Natural killer cell (primary cell): ENCODE measurements at regions not wholly inside any gene's neighbourhood (a gene's known extent, or its start where the extent isn't known, plus 50 kb on each side); places are given as distances from the start of the nearest gene placed in this dataset.

Experiments used
- ATAC-seq, 3 donors: fragments of 150-1000 bp in 2 of 3; fragments of 200-7000 bp in 1 of 3; cut with Tn5 transposase; 1 replicate in 1 of 3; 2 replicates in 2 of 3; pipeline ENCODE4 v1.10.0; 2021; ENCODE audit warnings: mild to moderate bottlenecking in 2 of 3, moderate library complexity in 2 of 3
- DNase-seq, 2 donors: peaks; one replicate each; pipeline versions ENCODE4 v3.0.0 to v3.0.0-alpha.2; 2013 to 2021; ENCODE audit warnings: mixed read lengths in 1 of 2
- H3K27ac ChIP-seq: one replicate; pipeline ENCODE4 v1.5.1; 2013; ENCODE audit warnings: mild to moderate bottlenecking, low read length
- H3K27me3 ChIP-seq: one replicate; pipeline ENCODE4 v1.6.1; 2013; ENCODE audit warnings: low read length; ENCODE audit not compliant: control insufficient read depth, insufficient read depth
- H3K36me3 ChIP-seq: one replicate; pipeline ENCODE4 v1.6.1; 2013; ENCODE audit warnings: low read length; ENCODE audit not compliant: control insufficient read depth, insufficient read depth
- H3K4me1 ChIP-seq: one replicate; pipeline ENCODE4 v1.6.1; 2013; ENCODE audit warnings: low read length; ENCODE audit not compliant: control insufficient read depth, insufficient read depth
- H3K4me3 ChIP-seq: one replicate; pipeline ENCODE4 v1.5.1; 2013; ENCODE audit warnings: low read length
- H3K9me3 ChIP-seq: one replicate; pipeline ENCODE4 v1.6.1; 2013; ENCODE audit warnings: low read length; ENCODE audit not compliant: control insufficient read depth, insufficient read depth
- H3K27ac Mint-ChIP-seq, 2 donors: one replicate each; pipeline ENCODE4 v1.8.0; 2022; ENCODE audit warnings: mild to moderate bottlenecking in 2 of 2, mixed read lengths in 2 of 2, moderate library complexity in 1 of 2
- H3K27me3 Mint-ChIP-seq, 2 donors: one replicate each; pipeline ENCODE4 v1.8.0; 2022; ENCODE audit warnings: low read depth in 2 of 2, mixed read lengths in 2 of 2
- H3K36me3 Mint-ChIP-seq: one replicate; pipeline ENCODE4 v1.8.0; 2022; ENCODE audit warnings: mixed read lengths
- H3K4me1 Mint-ChIP-seq, 2 donors: one replicate each; pipeline ENCODE4 v1.8.0; 2022; ENCODE audit warnings: mixed read lengths in 2 of 2
- H3K4me3 Mint-ChIP-seq: one replicate; pipeline ENCODE4 v1.8.0; 2022; ENCODE audit warnings: mild to moderate bottlenecking, moderate library complexity, mixed read lengths
- H3K9me3 Mint-ChIP-seq, 2 donors: one replicate each; pipeline ENCODE4 v1.8.0; 2022; ENCODE audit warnings: mixed read lengths in 2 of 2
- WGBS: methylation state at CpG from one replicate; pipeline ENCODE4 v1.1.7; 2013; ENCODE audit warnings: missing lambda C conversion rate; ENCODE audit not compliant: insufficient coverage; 5-methylcytosine and 5-hydroxymethylcytosine counted together
- intact Hi-C: fragments of 100-400 bp; cut with micrococcal nuclease; formaldehyde crosslinking; loops from one replicate; pipeline ENCODE4 v1.14.2; 2022
- TF ChIP-seq, protein P1 (sequence below): fragments of 200-600 bp; IDR thresholded peaks from one replicate; pipeline ENCODE4 v1.8.0; 2022; ENCODE audit warnings: antibody characterized with exemption

DNA sequence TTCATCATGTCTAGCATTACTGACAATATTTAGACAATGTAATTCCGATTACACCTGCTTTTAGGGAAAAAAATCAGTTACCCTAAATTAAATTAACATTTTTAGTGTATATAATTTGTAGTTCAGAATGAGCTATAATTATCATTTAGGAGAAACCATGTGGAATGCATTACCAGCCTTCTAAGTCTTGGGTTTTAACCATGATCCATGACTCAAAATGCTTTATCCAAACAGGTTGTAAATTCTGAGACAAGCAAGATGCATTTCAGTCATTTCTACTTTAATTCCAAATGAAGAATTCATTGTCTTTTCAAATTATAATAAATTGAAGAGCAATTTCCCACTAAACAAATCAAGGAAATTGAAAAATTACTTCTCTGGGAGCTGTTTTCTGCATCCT, 243.7 kb upstream of the LRIG1 start:
- Histone ChIP-seq H3K4me1 (no peaks in the 10 kb centered on the region), H3K36me3 (no peaks in the 10 kb centered on the region), H3K4me3 (no peak overlapping the region), H3K9me3 (no peaks in the 10 kb centered on the region), H3K27me3 (no peaks in the 10 kb centered on the region), H3K27ac (no peak overlapping the region)
- DNase-seq, result no peak
- H3K4me1 Mint-ChIP-seq, result no peaks in the 10 kb centered on the region
- WGBS, result no CpG with 5 or more reads among the region's 1 CpG
- H3K36me3 Mint-ChIP-seq, result no peaks in the 10 kb centered on the region
- H3K27ac Mint-ChIP-seq, result no peak overlapping the region
- no peak for ATAC-seq
- intact Hi-C loops, result no loop called here
- TF ChIP-seq, protein P1, sequence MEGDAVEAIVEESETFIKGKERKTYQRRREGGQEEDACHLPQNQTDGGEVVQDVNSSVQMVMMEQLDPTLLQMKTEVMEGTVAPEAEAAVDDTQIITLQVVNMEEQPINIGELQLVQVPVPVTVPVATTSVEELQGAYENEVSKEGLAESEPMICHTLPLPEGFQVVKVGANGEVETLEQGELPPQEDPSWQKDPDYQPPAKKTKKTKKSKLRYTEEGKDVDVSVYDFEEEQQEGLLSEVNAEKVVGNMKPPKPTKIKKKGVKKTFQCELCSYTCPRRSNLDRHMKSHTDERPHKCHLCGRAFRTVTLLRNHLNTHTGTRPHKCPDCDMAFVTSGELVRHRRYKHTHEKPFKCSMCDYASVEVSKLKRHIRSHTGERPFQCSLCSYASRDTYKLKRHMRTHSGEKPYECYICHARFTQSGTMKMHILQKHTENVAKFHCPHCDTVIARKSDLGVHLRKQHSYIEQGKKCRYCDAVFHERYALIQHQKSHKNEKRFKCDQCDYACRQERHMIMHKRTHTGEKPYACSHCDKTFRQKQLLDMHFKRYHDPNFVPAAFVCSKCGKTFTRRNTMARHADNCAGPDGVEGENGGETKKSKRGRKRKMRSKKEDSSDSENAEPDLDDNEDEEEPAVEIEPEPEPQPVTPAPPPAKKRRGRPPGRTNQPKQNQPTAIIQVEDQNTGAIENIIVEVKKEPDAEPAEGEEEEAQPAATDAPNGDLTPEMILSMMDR, result no peak
- H3K9me3 Mint-ChIP-seq, result no peaks in the 10 kb centered on the region
- peaks cover 9 to 15% of the 10 kb centered on the region in 2 donors for H3K27me3 Mint-ChIP-seq
- H3K4me3 Mint-ChIP-seq, result no peak overlapping the region

DNA sequence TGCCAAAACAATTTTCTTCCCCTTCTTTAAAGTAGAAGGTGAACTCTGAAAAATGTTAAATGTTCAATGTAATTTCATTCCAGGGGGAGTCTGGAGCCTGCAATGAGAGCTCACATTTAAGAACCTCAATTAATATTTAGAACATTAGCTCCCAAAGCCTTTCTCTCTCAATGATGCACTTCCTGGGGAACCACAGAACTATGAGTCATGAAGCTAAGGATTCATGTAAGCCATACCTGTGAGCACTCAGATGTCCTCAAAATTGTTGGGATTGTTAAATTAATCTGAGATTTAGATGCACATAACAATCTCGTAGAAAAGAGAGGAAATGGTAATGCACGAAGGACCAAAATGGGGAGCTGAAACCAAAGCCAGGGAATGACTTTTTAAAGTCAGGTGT, 244.2 kb upstream of the LRIG1 start:
- Histone ChIP-seq H3K9me3 (no peaks in the 10 kb centered on the region), H3K27me3 (no peaks in the 10 kb centered on the region), H3K36me3 (no peaks in the 10 kb centered on the region), H3K4me1 (no peaks in the 10 kb centered on the region), H3K27ac (no peak overlapping the region), H3K4me3 (no peak overlapping the region)
- H3K9me3 Mint-ChIP-seq, result no peaks in the 10 kb centered on the region
- WGBS, result 92% methylated on average over 2 of the region's 2 CpGs
- intact Hi-C loops, result no loop called here
- H3K27ac Mint-ChIP-seq, result no peak overlapping the region
- TF ChIP-seq, protein P1, result no peak
- peaks cover 9 to 15% of the 10 kb centered on the region in 2 donors for H3K27me3 Mint-ChIP-seq
- DNase-seq (no peak), ATAC-seq (no peak)
- no peaks in the 10 kb centered on the region for H3K4me1 Mint-ChIP-seq
- H3K36me3 Mint-ChIP-seq, result no peaks in the 10 kb centered on the region
- no peak overlapping the region for H3K4me3 Mint-ChIP-seq

DNA sequence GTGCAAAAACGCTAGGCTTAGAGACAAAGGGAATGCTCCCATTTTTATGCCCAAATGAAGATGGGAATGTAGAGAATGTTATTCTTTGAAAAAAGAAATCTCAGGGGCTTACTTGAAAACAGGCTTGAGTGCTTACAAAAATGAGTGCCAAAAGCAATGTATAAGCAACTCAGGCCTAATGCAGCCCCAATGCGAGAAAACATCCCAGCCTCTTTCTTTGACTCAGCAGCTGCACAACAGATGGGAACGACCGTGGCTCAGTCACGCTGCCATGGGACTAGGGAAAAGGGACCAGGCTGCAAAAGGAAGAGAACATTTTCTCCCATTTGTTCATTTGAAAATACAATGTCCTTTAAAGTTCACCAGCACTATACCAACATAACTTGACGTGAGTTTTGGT, 246.4 kb upstream of the LRIG1 start:
- Histone ChIP-seq H3K27me3 (no peaks in the 10 kb centered on the region), H3K4me3 (no peak overlapping the region), H3K27ac (no peak overlapping the region), H3K9me3 (no peaks in the 10 kb centered on the region), H3K36me3 (no peaks in the 10 kb centered on the region), H3K4me1 (no peaks in the 10 kb centered on the region)
- DNase-seq (no peak), ATAC-seq (no peak)
- Mint-ChIP-seq H3K4me3 (no peak overlapping the region), H3K27me3 (peaks cover 7 to 11% of the 10 kb centered on the region in 2 donors), H3K27ac (no peak overlapping the region), H3K9me3 (no peaks in the 10 kb centered on the region), H3K4me1 (no peaks in the 10 kb centered on the region), H3K36me3 (no peaks in the 10 kb centered on the region)
- intact Hi-C loops, result no loop called here
- 87% methylated on average over 5 of the region's 6 CpGs for WGBS
- TF ChIP-seq, protein P1, result no peak

DNA sequence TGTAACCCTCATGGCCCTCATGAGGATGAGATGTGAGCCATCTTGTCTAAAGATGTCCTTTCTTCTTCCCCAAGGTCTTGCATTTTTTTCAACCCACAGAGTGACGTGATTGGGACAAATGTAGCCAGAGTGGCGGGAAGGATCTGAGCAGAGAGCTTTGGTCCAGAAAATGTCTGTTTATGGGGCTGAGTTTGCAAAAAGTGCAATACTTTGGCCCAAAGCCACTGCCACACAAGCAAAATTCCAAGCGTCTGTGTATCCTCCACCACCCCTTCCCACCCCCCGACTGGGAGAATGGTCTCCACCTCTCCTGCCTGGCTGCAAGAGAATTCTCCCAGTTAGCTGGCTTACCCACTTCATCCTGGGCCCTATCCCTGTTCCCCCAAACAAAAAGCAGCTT, 246.9 kb upstream of the LRIG1 start:
- DNase-seq (no peak), ATAC-seq (no peak)
- H3K36me3 ChIP-seq, result no peaks in the 10 kb centered on the region
- Mint-ChIP-seq H3K27ac (no peak overlapping the region), H3K27me3 (peaks cover 10 to 11% of the 10 kb centered on the region in 2 donors), H3K9me3 (no peaks in the 10 kb centered on the region), H3K4me1 (no peaks in the 10 kb centered on the region), H3K4me3 (no peak overlapping the region), H3K36me3 (no peaks in the 10 kb centered on the region)
- intact Hi-C loops, result no loop called here
- no peak overlapping the region for H3K27ac ChIP-seq
- no peaks in the 10 kb centered on the region for H3K27me3 ChIP-seq
- H3K4me1 ChIP-seq, result no peaks in the 10 kb centered on the region
- no peak overlapping the region for H3K4me3 ChIP-seq
- H3K9me3 ChIP-seq, result no peaks in the 10 kb centered on the region
- TF ChIP-seq, protein P1, result no peak
- WGBS, result 92% methylated on average over 4 of the region's 4 CpGs
